ENCODE measurements at regions not wholly inside any gene's neighbourhood (a gene's known extent, or its start where the extent isn't known, plus 50 kb on each side); places are given as distances from the start of the nearest gene placed in this dataset.

- TF ChIP-seq SIN3A (IDR thresholded peaks at IDR 0.05; ENCODE audit: low read depth) (no peak), CTCF (IDR thresholded peaks at IDR 0.05 in 2 of 3, conservative IDR thresholded peaks at IDR 0.05 in 1 of 3; ENCODE audit: borderline replicate concordance in 1 of 3, insufficient read depth in 1 of 3, low read depth in 2 of 3, low read length in 2 of 3) (no peak), CEBPB (IDR thresholded peaks at IDR 0.05; ENCODE audit: low read depth) (no peak), RAD21 (IDR thresholded peaks at IDR 0.05; ENCODE audit: low read depth) (no peak)
Measured at GRCh38 chr7:25795824-25796235, 356.2 kb upstream of the NFE2L3 start.

All from HCT116 (cell line).